DMS 273 treated with DMSO at 0.1 percent for 48 hours (cell line): ENCODE measurements at regions not wholly inside any gene's neighbourhood (a gene's known extent, or its start where the extent isn't known, plus 50 kb on each side); places are given as distances from the start of the nearest gene placed in this dataset.

ENCODE experiments used
- DNase-seq: peaks from one replicate; lab custom pipeline; 2025; lab: John Stamatoyannopoulos, UW

DNA sequence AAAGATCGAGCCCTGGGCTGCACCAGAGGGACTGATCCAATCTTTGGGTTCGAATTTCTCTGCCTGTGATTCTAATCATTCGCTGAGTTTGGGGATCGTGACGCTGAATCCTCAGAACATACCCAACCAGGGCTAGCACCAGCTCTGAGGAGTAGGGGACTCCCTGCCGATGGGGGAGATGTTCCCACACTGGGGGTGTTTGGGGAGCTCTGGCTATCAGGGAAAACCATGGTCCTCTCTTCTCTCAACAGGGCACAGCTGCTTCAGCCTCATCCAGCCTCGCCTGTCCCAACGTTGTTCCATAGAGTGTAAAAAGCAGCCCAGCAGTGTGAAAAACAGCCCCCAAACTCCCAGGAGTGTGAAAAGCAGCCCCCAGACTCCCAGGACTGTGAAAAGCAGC is 136.6 kb downstream of the ANKRD60 start:
- no peak for DNase-seq

DNA sequence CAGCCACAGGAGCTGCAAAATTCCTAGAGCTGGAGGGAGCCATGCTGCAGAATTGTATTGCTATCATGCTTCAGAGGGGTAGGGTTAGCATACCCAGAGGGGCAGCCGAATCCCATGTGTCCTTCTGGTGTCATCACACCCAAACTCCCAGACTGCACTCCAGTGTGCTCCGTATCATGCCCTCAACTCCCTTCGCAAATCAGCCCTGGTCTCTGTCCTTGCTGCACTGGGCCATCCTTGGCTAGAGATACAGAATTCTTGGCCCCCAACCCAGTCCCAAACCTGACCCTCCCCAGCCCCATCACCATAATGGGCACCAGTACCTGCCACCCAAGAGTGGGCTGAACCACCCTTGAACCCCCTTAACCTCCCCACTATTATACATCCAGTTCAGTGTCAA is 138.3 kb downstream of the ANKRD60 start:
- no peak for DNase-seq

DNA sequence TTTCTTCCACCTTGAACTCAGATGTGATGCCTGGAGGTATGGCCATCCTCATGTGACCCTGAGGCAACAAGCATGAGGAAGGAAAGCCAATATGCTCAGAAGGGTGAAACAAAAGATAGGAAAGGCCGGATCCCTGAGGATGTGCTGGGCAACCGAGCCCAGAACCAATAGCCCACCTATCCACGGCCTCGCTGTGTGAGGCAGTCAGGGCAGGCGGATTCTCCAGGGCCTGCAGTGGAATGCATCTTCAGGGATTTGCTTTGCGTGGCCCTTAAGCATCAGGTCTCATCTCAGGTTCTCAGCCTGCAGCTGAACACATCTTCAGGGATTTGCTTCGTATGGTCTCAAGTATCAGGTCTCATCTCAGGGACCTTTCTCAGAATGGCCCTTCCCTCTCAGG is 139.8 kb downstream of the ANKRD60 start:
- no peak for DNase-seq

DNA sequence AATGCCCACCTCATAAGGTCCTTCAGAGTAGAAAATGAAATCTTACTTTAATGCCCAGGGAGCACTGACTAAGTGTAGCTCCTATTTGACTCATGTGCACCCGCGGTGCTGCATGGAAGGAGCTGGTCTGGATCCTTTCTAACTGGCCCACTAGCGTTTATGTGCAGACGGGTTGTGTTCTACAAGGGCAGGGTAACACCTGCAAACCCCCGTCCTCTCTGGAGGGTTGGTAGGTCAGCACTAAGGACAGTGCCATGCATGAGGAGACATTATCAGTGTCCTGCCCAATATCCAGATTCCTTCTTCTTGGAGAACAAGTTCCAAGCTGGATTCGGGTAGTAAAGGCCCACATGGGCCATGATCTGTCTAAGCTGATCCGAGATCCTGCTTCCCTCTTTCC is 140.3 kb downstream of the ANKRD60 start:
- DNase-seq = no peak

DNA sequence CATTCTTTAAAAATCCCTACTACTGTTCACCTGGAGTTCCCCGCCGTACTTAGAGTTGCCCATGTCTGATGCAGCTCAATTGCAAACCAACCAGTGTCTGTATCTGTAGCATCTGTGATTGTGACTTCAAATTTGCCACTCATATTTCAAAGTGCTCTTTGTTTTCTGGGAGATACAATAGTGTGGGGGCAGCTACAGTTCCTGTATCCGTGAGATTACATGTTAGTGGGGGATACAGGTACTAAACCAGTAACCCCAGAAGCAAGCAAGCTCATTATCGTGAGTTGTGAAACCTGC is 140.9 kb downstream of the ANKRD60 start:
- no peak for DNase-seq

DNA sequence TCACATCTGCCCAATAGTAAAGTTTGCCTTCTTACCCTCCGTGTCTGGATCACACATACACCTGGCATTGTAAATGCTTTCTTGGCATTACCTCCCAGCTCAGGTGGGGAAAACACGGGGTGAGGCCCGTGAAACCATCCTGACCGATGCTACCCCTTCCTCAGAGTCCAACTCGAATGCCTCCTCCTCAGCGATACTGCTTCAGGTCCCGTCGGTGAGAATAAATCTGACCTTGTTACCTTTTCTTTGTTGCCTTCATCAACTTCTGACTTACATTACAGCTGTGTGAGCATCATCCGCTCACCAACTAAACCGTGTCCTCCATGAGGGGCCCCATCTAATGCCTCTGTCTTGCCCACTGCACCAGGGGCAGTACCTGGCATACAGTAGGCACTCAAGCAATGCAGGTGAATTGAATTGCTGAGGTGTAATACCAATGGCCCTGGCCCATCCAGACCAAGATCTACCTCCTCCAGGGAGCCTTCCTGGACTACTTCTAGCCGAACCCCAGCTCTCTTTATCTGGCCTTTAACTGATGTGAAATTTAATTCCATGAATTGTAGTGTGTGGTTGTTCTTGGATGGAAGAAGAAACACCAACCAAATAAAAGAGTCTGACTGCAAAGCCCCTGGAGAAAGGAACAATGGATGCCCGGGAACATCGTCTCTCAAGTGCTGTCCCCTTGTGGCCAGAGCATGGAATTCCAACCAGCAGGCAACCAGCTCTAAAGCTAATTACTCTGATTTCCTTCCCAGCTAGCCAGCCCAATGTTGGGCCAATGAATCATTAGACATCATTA is 141.5 kb downstream of the ANKRD60 start:
- no peak for DNase-seq

DNA sequence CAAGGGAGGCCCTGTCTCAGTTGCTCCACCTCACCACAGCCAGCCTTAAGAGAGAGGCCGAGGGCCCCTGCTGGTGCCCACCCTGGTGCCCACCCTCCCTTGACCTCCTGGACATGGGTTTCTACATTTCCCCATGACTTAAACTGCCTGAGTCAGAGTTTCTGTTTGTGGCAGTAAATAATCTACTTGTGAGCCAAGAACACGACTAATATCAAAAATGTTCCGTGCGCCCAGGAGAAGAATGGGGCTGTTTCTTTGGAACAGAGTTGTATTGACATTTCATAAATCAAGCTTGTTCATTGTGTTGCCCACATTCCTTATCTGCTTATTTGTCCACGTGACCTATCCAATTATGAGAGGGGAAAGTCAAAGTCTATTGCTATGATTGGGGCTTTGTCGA is 143.5 kb downstream of the ANKRD60 start:
- no peak for DNase-seq

DNA sequence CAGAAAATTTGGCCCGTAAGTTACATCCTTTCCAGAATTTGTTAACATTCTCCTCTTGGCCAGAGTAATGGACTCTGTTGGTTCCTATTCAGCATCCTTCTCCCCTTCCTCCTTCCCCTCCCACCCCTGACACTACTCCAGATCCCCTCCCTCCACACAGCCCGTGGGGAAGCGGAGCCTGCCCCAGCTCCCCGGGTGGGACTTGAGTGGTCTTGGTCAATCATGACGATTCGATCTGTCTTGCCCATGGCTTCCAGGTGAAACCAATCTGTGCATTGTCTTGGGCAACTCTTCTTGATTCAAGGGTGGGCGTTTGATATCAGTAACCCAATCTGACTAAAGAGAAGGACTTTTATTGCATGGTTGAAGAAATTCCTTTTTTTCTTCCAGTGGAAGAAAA is 143.9 kb downstream of the ANKRD60 start:
- no peak for DNase-seq

DNA sequence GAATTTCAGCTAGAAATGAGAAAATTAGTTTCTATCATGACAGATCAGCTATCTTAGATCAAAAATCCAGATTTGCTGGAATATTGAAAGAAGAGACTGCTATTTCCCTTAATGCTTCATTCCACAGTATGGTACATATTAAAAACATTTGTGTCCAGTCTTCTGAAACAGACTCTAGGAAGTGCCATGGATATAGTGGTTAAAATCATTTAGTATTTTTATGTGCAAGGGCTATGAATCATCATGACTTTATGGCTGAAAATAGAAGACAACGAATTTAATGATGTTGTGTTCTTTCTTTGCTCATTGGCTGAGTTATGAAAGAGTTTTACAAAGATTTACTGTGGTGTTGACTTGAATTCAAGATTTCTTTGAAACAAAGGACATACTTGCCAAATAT is 146.6 kb downstream of the ANKRD60 start:
- DNase-seq = no peak

DNA sequence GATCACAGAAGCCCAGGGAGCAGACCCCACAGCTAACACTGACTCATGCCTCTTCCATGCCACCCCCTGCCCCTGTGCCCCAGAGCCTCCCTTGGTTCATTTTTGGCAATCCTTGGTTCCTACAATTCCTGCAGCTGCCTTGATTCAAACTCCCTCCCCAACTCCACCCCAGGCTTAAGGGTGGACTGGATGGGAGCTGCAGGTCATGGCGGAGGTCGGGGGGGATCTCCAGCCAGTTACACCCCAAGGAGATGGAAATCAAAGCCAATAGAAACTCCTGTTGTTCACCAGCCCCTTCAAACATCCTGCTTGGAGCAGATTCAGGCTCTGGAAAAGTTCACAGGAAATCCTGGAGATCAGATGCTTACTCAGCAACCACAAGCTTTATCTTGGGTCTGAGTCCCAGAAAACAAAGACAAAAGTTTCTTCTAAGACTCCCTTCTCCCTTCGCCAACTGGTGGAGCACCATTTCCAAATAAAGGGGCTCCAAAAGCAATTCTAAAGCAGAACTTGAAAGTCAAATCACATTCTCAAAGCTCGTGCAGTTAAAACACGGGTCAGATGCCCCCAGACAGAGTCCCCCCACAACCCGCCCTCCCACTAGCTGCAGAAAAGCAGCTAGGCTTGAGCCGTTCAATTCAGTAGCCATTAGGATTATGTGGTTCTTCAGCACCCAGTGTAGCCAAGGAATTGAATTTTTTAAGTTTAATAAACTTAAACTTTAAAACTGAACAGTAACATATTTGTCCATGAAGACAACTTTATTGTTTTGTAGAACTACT is 149.5 kb downstream of the ANKRD60 start:
- DNase-seq = no peak

DNA sequence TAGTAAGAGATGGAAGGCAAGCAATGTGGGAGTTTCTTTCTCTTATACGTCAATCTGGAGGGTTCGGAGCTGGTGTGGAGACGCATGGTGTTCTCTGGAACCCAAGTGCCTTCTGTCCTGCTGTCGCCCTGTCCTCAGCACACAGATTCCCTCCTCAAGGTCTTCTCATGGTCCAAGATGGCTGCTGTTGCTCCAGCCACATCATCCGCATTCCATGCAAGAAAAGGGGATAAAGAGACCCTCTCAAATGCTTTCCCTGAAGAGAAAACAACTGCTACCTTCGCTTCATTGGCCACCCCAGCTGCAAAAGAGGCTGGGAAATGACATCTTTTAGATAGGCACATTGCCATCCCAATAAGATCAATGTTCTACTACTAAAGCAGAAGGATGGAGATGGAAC is 151.2 kb downstream of the ANKRD60 start:
- DNase-seq = no peak

DNA sequence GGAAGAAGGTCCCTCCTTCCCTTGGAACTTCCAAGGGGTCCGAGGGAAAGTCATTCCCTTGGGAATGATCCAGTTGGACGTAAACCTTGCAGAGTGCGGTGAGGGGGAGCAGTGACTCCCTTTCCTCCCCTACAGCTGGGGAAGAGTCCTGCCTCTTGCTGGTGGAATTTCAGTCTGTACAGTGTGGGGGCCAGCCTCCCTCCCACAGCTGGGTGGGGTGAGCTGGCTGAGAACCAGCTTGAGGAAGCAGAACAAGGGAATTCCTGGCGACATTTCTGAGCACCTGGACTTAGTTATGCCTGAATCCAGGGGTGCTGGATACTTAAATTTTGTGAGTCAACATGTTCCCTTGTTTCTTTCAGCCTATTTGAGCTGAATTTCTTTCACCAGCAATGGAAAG is 152.0 kb downstream of the ANKRD60 start:
- DNase-seq = no peak

DNA sequence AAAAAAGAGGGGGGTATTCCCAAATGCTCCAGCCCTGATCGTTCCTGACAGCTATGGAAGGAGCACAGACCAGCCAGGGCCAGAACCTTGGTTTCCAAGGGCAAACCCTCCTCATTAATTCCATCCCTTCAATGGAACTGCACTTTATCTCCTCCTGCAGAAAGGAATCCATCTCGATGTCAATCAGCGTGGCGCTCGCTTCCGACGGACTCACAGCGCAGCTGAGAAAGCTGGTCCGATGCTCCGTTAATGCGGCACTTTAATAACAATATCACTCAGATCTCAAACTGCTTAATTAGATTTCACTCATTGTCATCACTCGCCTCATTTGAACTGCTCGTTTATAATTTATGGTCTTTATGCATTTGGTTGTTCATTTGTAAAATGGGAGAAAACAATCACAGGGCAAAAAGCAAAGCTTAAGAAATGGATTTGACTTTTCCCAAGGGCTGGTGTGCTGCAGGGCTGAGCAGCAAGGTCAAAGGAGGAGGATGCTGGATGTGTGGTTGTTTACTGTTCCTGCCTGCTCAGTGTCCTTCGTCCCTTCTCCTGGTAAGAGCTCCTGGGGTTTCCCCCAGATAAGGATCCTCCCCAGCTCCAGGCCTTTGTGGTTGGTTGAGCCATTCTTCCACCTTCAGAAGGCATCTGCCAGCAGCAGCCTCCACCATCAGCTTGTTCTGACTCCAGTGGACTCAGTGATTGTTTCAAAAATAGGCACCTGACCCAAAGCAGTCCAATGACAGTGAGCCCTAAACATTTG is 152.7 kb downstream of the ANKRD60 start:
- DNase-seq = no peak

DNA sequence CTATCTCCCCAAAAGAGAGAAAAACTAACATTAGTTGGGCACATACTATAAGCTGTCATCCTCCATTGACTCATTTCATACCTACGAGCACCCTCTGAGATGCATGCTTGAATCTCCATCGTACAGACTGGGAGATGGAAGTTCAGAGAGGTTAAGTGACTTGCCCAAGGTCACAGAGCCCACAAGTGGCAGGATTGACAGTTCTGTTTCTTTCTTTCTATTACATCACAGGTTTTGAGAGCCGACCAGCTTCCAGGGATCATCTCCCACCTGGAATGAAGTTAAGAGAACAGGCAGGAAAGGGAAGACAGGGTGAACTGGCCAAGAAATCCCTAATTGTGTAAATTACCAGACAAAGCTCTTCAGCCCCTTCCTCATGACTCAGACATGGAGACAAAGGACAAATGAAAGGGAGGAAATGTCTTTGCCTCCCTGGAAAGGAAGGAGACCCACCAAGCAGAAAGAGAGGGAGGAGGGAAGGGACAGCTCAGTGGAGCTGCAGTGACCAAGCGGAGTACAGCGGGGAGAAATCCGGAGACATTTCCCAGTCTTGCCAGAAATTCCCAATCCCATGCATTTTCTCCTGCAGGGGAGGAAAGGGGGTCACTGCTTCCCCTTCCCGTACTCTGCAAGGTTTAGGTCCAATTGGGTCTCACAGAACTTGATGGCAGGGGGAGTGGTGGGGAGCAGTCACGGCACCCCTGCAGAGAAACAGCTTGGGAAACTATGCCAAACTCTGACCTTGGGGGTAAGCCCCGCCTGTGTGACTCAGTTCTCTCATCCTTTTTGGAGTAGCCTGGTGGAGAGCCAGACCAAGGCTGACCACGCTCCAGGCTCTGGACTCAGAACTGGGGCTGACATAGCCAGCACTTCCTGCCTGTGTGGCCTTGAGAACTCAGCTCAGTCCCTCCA is 154.3 kb downstream of the ANKRD60 start:
- no peak for DNase-seq

DNA sequence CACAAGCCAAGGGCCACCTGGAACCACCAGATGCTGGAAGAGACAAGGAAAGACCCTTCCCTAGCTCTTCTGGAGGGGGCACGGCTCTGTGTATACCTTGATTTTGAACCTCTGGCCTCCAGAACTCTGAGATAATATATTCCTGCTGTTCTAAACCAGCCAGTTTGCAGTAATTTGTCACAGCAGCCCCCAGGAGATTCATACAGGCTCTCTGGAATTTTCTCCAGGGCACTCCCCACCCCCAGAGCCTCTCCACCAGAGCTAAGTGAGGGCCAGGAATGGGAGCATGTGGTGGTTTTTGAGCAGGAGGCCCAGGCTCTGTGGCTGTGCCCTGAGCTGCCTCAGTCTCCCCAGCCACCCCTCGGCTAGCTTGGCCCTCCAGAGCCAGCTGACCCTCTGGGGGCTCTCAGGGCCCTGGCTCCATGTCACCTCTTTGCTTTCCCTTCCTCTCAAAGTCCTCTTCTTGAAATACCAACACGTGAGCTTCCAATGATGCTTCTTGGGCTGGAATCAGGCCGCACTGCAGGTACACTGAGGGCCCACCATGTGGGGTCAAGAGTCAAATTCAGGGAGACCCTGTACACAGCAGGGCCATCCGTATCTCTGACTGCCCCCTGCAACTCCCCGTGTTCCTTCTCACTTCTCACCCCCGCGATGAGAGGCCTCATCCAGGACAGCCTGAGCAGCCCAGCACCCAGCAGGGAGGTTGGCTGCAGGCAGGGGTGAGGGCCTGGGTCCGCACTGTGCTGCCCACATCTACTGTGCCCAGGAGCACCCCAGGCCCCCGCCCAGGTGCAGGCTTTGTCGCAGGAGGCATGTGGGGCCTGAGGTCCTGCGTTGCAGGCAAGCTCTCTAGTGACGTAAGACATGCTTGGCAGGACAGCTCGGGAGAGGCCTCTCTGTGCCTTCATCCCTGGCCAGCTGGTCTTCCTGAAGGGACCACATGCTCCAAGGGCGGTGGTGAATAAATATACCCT is 155.5 kb downstream of the ANKRD60 start:
- DNase-seq = no peak

DNA sequence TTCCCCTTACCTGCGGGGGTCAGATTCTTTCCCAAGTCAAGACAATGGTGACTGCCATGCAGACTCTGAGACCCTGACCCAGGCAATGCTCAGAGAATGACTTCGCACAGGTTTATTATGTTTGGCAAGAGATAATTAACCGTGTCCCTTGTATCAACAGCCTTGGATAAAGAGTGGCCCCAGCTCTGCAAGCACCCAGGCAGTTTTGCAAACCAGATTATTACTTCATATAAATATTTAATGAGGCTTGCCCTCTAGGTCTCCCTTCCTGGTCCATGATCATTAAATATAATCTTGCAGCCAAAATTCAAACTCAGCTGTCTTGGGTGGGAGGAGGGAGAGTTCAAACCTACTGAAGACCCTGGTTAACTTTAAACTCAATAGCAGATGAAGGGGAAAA is 156.5 kb downstream of the ANKRD60 start:
- no peak for DNase-seq

DNA sequence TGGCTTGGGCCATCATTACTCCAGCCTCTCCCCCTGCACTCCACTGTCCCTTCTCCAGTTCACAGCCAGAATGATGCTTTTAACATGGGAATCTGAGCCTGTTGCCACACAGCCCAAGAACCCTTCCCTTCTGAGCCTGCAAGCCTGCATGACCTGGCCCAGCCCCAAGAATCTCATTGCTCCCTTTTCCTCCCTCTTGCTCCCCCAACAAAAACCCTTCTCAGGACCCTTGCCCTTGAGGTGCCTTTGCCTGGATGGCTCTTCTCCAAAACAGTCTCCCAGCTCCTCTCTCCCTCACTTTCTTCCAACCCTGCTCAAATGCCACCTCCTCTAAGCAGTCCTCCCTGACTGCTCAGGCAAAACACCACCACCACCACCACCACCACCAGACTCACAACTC is 157.2 kb downstream of the ANKRD60 start:
- DNase-seq = no peak

DNA sequence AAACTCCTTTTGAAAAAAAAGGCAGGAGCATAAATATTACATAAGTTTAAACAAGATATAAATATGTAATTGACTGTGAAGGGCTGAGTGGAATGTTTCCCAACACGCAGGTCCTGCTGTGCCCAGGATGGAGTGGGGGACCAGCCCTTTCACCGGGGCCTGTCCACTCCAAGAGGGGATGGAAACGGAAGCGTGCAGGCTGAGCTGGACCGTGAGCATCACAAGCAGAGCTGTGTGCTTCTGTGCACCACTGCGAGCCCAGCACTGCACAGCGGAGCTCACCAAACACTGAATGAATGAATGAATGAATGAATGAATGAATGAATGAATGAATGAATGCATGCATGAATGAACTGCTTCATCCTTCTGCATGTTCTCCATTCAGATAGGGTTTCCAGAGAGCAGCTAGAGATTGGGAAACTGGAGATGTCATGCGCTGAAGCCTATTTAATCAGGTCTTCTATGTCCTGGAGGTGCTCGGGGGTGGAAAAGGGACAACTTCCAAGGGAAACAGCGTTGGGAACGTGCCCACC is 157.7 kb downstream of the ANKRD60 start:
- DNase-seq = no peak

DNA sequence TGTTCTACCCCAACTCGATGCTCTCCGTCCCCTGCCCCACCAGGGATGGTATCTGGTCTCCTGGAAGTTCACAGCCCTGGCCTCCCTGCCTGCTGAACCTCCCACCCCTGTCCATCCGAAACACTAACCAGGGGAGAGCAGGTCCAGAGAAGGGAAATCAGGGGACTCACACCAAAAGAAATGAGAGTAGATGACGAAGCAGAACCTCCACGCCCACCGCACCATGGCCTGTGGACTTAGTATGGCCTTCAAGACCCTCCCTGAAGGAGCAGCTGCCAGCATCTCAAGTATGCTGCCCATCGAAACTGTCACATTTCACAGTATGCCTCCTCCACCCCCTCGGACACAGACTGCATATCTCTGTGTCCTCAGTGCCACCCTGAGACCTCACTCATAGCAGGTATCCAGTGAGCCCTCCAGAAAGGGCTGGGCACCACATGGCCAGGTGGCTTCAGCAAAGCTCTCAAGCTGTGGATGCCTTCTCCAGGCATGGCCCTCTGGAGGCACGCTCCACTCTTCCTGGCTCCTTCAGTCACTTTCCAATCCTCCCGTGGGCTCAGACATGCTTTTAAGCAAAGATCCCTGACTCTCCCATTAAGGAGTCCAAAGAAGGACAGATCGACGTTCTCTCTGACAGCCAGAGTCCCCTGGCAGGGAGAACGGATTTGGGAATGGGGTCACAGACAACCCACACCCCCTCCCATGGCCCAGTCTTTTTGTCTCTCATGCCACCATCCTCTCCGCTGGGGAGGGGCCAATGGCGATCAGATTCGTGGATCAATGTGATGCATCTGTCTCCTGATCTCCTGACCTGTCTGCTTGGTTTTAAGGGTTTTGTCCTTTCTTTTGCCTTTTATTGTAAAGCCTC is 158.4 kb downstream of the ANKRD60 start:
- no peak for DNase-seq

DNA sequence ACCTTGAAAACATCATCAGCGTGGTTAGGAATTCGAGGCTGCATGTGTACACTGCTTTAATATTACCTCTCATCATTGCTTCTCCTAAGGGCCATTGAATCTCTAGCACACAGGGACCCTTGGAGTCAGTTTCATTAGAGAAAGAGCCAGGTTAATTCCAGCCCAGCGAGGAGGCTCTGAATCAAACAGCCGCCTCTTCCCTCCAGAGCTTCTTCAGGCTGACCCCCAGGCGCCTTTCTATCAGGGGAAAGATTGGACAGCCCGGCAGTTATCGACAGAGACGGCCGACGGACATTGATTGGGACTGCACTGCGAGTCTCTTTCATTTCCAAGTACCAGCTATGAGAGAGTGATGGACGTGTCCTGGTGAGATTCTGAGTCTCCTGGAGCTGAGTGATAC is 159.2 kb downstream of the ANKRD60 start:
- DNase-seq = no peak
